ENCODE measurements at regions not wholly inside any gene's neighbourhood (a gene's known extent, or its start where the extent isn't known, plus 50 kb on each side); places are given as distances from the start of the nearest gene placed in this dataset.

- Histone ChIP-seq H3K9ac (ENCODE audit: low read depth, low read length, poor library complexity) (no peak overlapping the region), H4K91ac (ENCODE audit: low read depth, low read length, poor library complexity) (no peak overlapping the region), H3K4ac (ENCODE audit: low read length) (no peak overlapping the region), H4K8ac (ENCODE audit: low read depth, low read length) (no peak overlapping the region), H3K9me3 (replicated peaks in 1 of 2; ENCODE audit: control insufficient read depth in 2 of 2, insufficient read depth in 1 of 2, low read depth in 1 of 2, low read length in 2 of 2) (no peaks in the 10 kb centered on the region), H3K4me2 (ENCODE audit: insufficient read depth, low read length, poor library complexity, severe bottlenecking) (no peak overlapping the region), H3K79me1 (ENCODE audit: low read depth, low read length) (no peaks in the 10 kb centered on the region), H2BK120ac (ENCODE audit: low read depth, low read length) (no peak overlapping the region), H3K4me3 (ENCODE audit: low read length in 2 of 2) (no peak overlapping the region), H3K23ac (ENCODE audit: low read depth, low read length, poor library complexity) (no peak overlapping the region), H2AK5ac (ENCODE audit: low read depth, low read length) (no peak overlapping the region), H3K18ac (ENCODE audit: low read length) (no peak overlapping the region), H2BK15ac (ENCODE audit: low read length) (no peak overlapping the region), H3K14ac (ENCODE audit: low read length) (no peak overlapping the region), H3K27ac (replicated peaks; ENCODE audit: low read length) (no peak overlapping the region), H3K4me1 (ENCODE audit: control insufficient read depth in 2 of 2, insufficient read depth in 1 of 2, low read depth in 1 of 2, low read length in 2 of 2) (no peaks in the 10 kb centered on the region), H3K36me3 (replicated peaks in 1 of 2; ENCODE audit: control insufficient read depth in 2 of 2, insufficient read depth in 2 of 2, low read length in 2 of 2) (no peaks in the 10 kb centered on the region), H3K27me3 (ENCODE audit: control insufficient read depth in 3 of 3, insufficient read depth in 3 of 3, low read depth in 1 of 3, low read length in 3 of 3) (no peaks in the 10 kb centered on the region), H2BK12ac (ENCODE audit: low read length) (no peak overlapping the region), H2BK5ac (ENCODE audit: low read length) (no peak overlapping the region), H2AFZ (ENCODE audit: low read length) (no peak overlapping the region)
- DNase-seq (ENCODE audit: low spot score), result no peak
- WGBS, 2 donors (ENCODE audit: extremely low coverage in 2 of 2, insufficient read length in 2 of 2, insufficient replicate concordance in 1 of 2), result no CpG with 5 or more reads among the region's 4 CpGs
These were observed 135.3 kb upstream of the VCX2 start for GRCh38 chrX:8306291-8306925.

DNA sequence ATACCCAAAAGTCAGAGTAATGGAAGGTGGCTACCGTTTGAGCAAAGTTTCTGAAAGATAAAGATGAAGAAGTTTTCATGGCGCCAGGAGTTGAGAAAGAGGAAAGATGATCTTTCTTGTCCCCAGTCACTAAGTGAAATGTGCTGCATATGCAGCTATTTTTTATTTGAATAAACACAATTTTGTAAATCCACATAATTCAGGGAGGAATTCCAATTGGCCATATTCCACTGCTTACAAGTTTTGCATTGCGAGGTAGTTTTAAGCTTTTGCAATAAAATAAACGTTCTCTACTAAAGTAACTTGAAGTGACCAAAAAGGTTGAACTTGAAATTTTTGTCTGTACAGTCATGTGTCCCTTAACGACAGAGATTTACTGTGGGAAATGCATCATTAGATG, 139.3 kb upstream of the VCX2 start:
- Histone ChIP-seq H2BK5ac (ENCODE audit: low read length) (no peak overlapping the region), H2BK12ac (ENCODE audit: low read length) (no peak overlapping the region), H3K27ac (replicated peaks; ENCODE audit: low read length) (no peak overlapping the region), H3K9ac (ENCODE audit: low read depth, low read length, poor library complexity) (no peak overlapping the region), H2BK120ac (ENCODE audit: low read depth, low read length) (no peak overlapping the region), H2AFZ (ENCODE audit: low read length) (no peak overlapping the region), H3K27me3 (ENCODE audit: control insufficient read depth in 3 of 3, insufficient read depth in 3 of 3, low read depth in 1 of 3, low read length in 3 of 3) (no peaks in the 10 kb centered on the region), H3K18ac (ENCODE audit: low read length) (no peak overlapping the region), H3K36me3 (replicated peaks in 1 of 2; ENCODE audit: control insufficient read depth in 2 of 2, insufficient read depth in 2 of 2, low read length in 2 of 2) (no peaks in the 10 kb centered on the region), H3K4me3 (ENCODE audit: low read length in 2 of 2) (no peak overlapping the region), H3K79me1 (ENCODE audit: low read depth, low read length) (no peaks in the 10 kb centered on the region), H2BK15ac (ENCODE audit: low read length) (no peak overlapping the region), H2AK5ac (ENCODE audit: low read depth, low read length) (no peak overlapping the region), H4K8ac (ENCODE audit: low read depth, low read length) (no peak overlapping the region), H4K91ac (ENCODE audit: low read depth, low read length, poor library complexity) (no peak overlapping the region), H3K4me1 (ENCODE audit: control insufficient read depth in 2 of 2, insufficient read depth in 1 of 2, low read depth in 1 of 2, low read length in 2 of 2) (no peaks in the 10 kb centered on the region), H3K14ac (ENCODE audit: low read length) (no peak overlapping the region), H3K23ac (ENCODE audit: low read depth, low read length, poor library complexity) (no peak overlapping the region), H3K4me2 (ENCODE audit: insufficient read depth, low read length, poor library complexity, severe bottlenecking) (no peak overlapping the region), H3K4ac (ENCODE audit: low read length) (no peak overlapping the region), H3K9me3 (replicated peaks in 1 of 2; ENCODE audit: control insufficient read depth in 2 of 2, insufficient read depth in 1 of 2, low read depth in 1 of 2, low read length in 2 of 2) (no peaks in the 10 kb centered on the region)
- no CpG with 5 or more reads among the region's 5 CpGs for WGBS, 2 donors (ENCODE audit: extremely low coverage in 2 of 2, insufficient read length in 2 of 2, insufficient replicate concordance in 1 of 2)
- no peak for DNase-seq (ENCODE audit: low spot score)

DNA sequence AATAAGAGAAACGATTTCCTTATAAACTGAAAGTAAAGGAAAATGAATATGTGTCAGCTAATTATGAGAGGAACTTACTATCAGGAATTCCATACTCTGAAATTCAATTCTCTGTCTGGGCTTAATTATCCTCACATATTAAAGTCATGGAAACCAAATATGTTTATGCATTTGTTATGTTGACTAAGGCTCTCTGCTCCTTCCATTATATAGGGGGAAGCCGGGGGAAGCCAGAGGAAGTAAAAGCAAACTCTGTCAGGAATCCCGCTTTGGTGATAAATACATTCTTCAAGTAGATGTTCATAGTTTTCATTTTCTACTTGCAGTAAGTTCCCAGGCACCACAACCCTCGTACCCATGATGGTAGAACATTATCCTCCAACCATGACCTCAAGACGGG, 142.8 kb upstream of the VCX2 start:
- no peak overlapping the region for H2AFZ ChIP-seq (ENCODE audit: low read length)
- no peak overlapping the region for H3K4ac ChIP-seq (ENCODE audit: low read length)
- no peak overlapping the region for H3K4me3 ChIP-seq (ENCODE audit: low read length in 2 of 2)
- no CpG with 5 or more reads among the region's 5 CpGs for WGBS, 2 donors (ENCODE audit: extremely low coverage in 2 of 2, insufficient read length in 2 of 2, insufficient replicate concordance in 1 of 2)
- no peak overlapping the region for H3K4me2 ChIP-seq (ENCODE audit: insufficient read depth, low read length, poor library complexity, severe bottlenecking)
- H3K9me3 ChIP-seq (replicated peaks in 1 of 2; ENCODE audit: control insufficient read depth in 2 of 2, insufficient read depth in 1 of 2, low read depth in 1 of 2, low read length in 2 of 2), result no peaks in the 10 kb centered on the region
- no peaks in the 10 kb centered on the region for H3K79me1 ChIP-seq (ENCODE audit: low read depth, low read length)
- H2BK120ac ChIP-seq (ENCODE audit: low read depth, low read length), result no peak overlapping the region
- no peak overlapping the region for H3K18ac ChIP-seq (ENCODE audit: low read length)
- H3K14ac ChIP-seq (ENCODE audit: low read length), result no peak overlapping the region
- no peak overlapping the region for H4K91ac ChIP-seq (ENCODE audit: low read depth, low read length, poor library complexity)
- H2BK15ac ChIP-seq (ENCODE audit: low read length), result no peak overlapping the region
- no peak overlapping the region for H3K23ac ChIP-seq (ENCODE audit: low read depth, low read length, poor library complexity)
- no peak for DNase-seq (ENCODE audit: low spot score)
- H2AK5ac ChIP-seq (ENCODE audit: low read depth, low read length), result no peak overlapping the region
- no peak overlapping the region for H4K8ac ChIP-seq (ENCODE audit: low read depth, low read length)
- no peaks in the 10 kb centered on the region for H3K27me3 ChIP-seq (ENCODE audit: control insufficient read depth in 3 of 3, insufficient read depth in 3 of 3, low read depth in 1 of 3, low read length in 3 of 3)
- H3K4me1 ChIP-seq (ENCODE audit: control insufficient read depth in 2 of 2, insufficient read depth in 1 of 2, low read depth in 1 of 2, low read length in 2 of 2), result no peaks in the 10 kb centered on the region
- no peak overlapping the region for H3K27ac ChIP-seq (replicated peaks; ENCODE audit: low read length)
- no peak overlapping the region for H3K9ac ChIP-seq (ENCODE audit: low read depth, low read length, poor library complexity)
- no peak overlapping the region for H2BK5ac ChIP-seq (ENCODE audit: low read length)
- no peak overlapping the region for H2BK12ac ChIP-seq (ENCODE audit: low read length)
- no peaks in the 10 kb centered on the region for H3K36me3 ChIP-seq (replicated peaks in 1 of 2; ENCODE audit: control insufficient read depth in 2 of 2, insufficient read depth in 2 of 2, low read length in 2 of 2)

- no peaks in the 10 kb centered on the region for H3K27me3 ChIP-seq (ENCODE audit: control insufficient read depth in 3 of 3, insufficient read depth in 3 of 3, low read depth in 1 of 3, low read length in 3 of 3)
- H3K36me3 ChIP-seq (replicated peaks in 1 of 2; ENCODE audit: control insufficient read depth in 2 of 2, insufficient read depth in 2 of 2, low read length in 2 of 2), result no peaks in the 10 kb centered on the region
- WGBS, 2 donors (ENCODE audit: extremely low coverage in 2 of 2, insufficient read length in 2 of 2, insufficient replicate concordance in 1 of 2), result no CpG with 5 or more reads among the region's 4 CpGs
- H3K23ac ChIP-seq (ENCODE audit: low read depth, low read length, poor library complexity), result no peak overlapping the region
- no peak overlapping the region for H3K14ac ChIP-seq (ENCODE audit: low read length)
- no peak overlapping the region for H2BK120ac ChIP-seq (ENCODE audit: low read depth, low read length)
- H2AK5ac ChIP-seq (ENCODE audit: low read depth, low read length), result no peak overlapping the region
- H3K9me3 ChIP-seq (replicated peaks in 1 of 2; ENCODE audit: control insufficient read depth in 2 of 2, insufficient read depth in 1 of 2, low read depth in 1 of 2, low read length in 2 of 2), result no peaks in the 10 kb centered on the region
- H3K4me1 ChIP-seq (ENCODE audit: control insufficient read depth in 2 of 2, insufficient read depth in 1 of 2, low read depth in 1 of 2, low read length in 2 of 2), result no peaks in the 10 kb centered on the region
- H2BK15ac ChIP-seq (ENCODE audit: low read length), result no peak overlapping the region
- no peak overlapping the region for H3K9ac ChIP-seq (ENCODE audit: low read depth, low read length, poor library complexity)
- DNase-seq (ENCODE audit: low spot score), result no peak
- H4K8ac ChIP-seq (ENCODE audit: low read depth, low read length), result no peak overlapping the region
- no peak overlapping the region for H3K27ac ChIP-seq (replicated peaks; ENCODE audit: low read length)
- no peak overlapping the region for H2BK12ac ChIP-seq (ENCODE audit: low read length)
- H4K91ac ChIP-seq (ENCODE audit: low read depth, low read length, poor library complexity), result no peak overlapping the region
- H3K18ac ChIP-seq (ENCODE audit: low read length), result no peak overlapping the region
- H2AFZ ChIP-seq (ENCODE audit: low read length), result no peak overlapping the region
- no peaks in the 10 kb centered on the region for H3K79me1 ChIP-seq (ENCODE audit: low read depth, low read length)
- H3K4me3 ChIP-seq (ENCODE audit: low read length in 2 of 2), result no peak overlapping the region
- no peak overlapping the region for H2BK5ac ChIP-seq (ENCODE audit: low read length)
- no peak overlapping the region for H3K4me2 ChIP-seq (ENCODE audit: insufficient read depth, low read length, poor library complexity, severe bottlenecking)
- H3K4ac ChIP-seq (ENCODE audit: low read length), result no peak overlapping the region
These were observed 143.8 kb upstream of the VCX2 start for GRCh38 chrX:8314881-8315280.
